Adrenal gland (tissue), 9 donors: ENCODE measurements at regions not wholly inside any gene's neighbourhood (a gene's known extent, or its start where the extent isn't known, plus 50 kb on each side); places are given as distances from the start of the nearest gene placed in this dataset.
"Not testable (repeated sequence)": the region's sequence is repeated elsewhere in the genome, so short reads cannot be mapped to it uniquely, and the experiment has no call there.

ENCODE experiments used
- DNase-seq, 7 donors: peaks; one replicate each; pipeline ENCODE4 v3.0.0-alpha.2; 2019 to 2020
- H3K27ac ChIP-seq, 5 donors: fragments of 200-600 bp; sonication (generic) in 4 of 5; 1 replicate in 3 of 5; 2 replicates in 2 of 5; pipeline versions ENCODE4 v1.5.1 to v1.8.0; 2016 to 2020; ENCODE audit warnings: mild to moderate bottlenecking in 1 of 5
- H3K27me3 ChIP-seq: fragments of 200-600 bp; 2 replicates; pipeline ENCODE4 v1.8.0; 2021
- H3K36me3 ChIP-seq, 2 donors: fragments of 200-600 bp; replicated peaks in 1 of 2; 1 replicate in 1 of 2; 2 replicates in 1 of 2; pipeline versions ENCODE4 v1.5.1 to v1.8.0; 2018 to 2022
- H3K4me1 ChIP-seq, 2 donors: fragments of 200-600 bp; replicated peaks in 1 of 2; 1 replicate in 1 of 2; 2 replicates in 1 of 2; pipeline versions ENCODE4 v1.5.1 to v1.8.0; 2018 to 2021
- H3K4me3 ChIP-seq, 4 donors: fragments of 200-600 bp; sonication (generic) in 3 of 4; one replicate each; pipeline ENCODE4 v1.5.1; 2016 to 2018
- H3K9me3 ChIP-seq, 3 donors: fragments of 200-600 bp; sonication (generic) in 1 of 3; replicated peaks in 1 of 3; 1 replicate in 2 of 3; 2 replicates in 1 of 3; pipeline versions ENCODE4 v1.5.1 to v1.8.0; 2016 to 2021
- POLR2A ChIP-seq, 2 donors: fragments of 450-650 bp; IDR thresholded peaks; one replicate each; pipeline ENCODE4 v1.6.1; 2017; ENCODE audit warnings: antibody characterized with exemption in 2 of 2, mild to moderate bottlenecking in 2 of 2, moderate library complexity in 1 of 2
- WGBS, 4 donors: extraction: QIAGEN DNeasy Blood & Tissue Kit in 2 of 4; methylation state at CpG; one replicate each; pipeline versions ENCODE4 v1.1.5 to v1.1.7; 2013 to 2017; 5-methylcytosine and 5-hydroxymethylcytosine counted together
- intact Hi-C, 2 donors: fragments of 100-400 bp; cut with DNase I; formaldehyde crosslinking; loops; one replicate each; pipeline versions ENCODE4 v1.14.1 to v1.15.0; 2022 to 2023
- TF ChIP-seq, protein P1 (sequence below), 6 experiments: fragments of 450-650 bp in 4 of 6; fragments of 200-600 bp in 2 of 6; sonication (generic) in 1 of 6; IDR thresholded peaks; 1 replicate in 5 of 6; 2 replicates in 1 of 6; pipeline versions ENCODE4 v1.5.1 to v1.8.0; 2016 to 2021; ENCODE audit warnings: antibody characterized with exemption in 6 of 6, mild to moderate bottlenecking in 2 of 6, moderate library complexity in 1 of 6
- donor health status: healthy with polysubstance abuse.
- donor health status: Bipolar disorder and iron deficiency.
- donor health status: DM: yes; HTN: yes; CAD: no.
- donor health status: DM: no; HTN: no; CAD: no.
- donor health status: DM: no; HTN: no; CAD: no.

DNA sequence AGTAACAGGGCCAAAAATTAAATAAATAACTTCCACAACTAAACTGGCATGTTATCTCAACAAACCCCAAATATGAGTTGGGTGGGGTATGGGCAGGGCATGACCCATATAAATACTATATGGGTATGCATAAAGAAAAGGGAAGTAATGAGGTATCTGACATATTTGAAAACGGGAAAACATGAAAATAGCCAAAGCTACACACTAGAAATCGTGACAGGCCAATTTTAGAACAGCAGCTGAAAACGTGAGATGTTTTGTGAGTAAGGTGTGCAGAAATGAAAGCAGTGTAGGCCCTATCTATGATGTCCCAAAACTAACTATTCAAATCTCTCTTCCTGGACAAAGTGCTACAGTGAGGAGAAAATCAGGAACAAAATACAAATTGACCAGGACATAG is 537.9 kb upstream of the NR5A2 start:
- no peak for DNase-seq
- Histone ChIP-seq H3K4me1 (no peaks in the 10 kb centered on the region), H3K9me3 (no peaks in the 10 kb centered on the region), H3K27me3 (no peaks in the 10 kb centered on the region), H3K4me3 (no peak overlapping the region), H3K36me3 (no peaks in the 10 kb centered on the region), H3K27ac (no peak overlapping the region)
- TF ChIP-seq, protein P1, sequence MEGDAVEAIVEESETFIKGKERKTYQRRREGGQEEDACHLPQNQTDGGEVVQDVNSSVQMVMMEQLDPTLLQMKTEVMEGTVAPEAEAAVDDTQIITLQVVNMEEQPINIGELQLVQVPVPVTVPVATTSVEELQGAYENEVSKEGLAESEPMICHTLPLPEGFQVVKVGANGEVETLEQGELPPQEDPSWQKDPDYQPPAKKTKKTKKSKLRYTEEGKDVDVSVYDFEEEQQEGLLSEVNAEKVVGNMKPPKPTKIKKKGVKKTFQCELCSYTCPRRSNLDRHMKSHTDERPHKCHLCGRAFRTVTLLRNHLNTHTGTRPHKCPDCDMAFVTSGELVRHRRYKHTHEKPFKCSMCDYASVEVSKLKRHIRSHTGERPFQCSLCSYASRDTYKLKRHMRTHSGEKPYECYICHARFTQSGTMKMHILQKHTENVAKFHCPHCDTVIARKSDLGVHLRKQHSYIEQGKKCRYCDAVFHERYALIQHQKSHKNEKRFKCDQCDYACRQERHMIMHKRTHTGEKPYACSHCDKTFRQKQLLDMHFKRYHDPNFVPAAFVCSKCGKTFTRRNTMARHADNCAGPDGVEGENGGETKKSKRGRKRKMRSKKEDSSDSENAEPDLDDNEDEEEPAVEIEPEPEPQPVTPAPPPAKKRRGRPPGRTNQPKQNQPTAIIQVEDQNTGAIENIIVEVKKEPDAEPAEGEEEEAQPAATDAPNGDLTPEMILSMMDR (IDR thresholded peaks at IDR 0.05), result no peak
- TF ChIP-seq POLR2A (IDR thresholded peaks at IDR 0.05), result no peak
- WGBS, 4 donors, result 53 to 71% (median 68%) methylated on average over 3 of the region's 3 CpGs
- intact Hi-C loops, result no loop called here

- Histone ChIP-seq H3K27me3 (no peaks in the 10 kb centered on the region), H3K4me3 (no peak overlapping the region), H3K4me1 (no peaks in the 10 kb centered on the region), H3K36me3 (no peaks in the 10 kb centered on the region), H3K9me3 (no peaks in the 10 kb centered on the region), H3K27ac (no peak overlapping the region)
- 71 to 91% (median 83%) methylated on average over 2 of the region's 2 CpGs for WGBS, 4 donors
- intact Hi-C loops, result no loop called here
- TF ChIP-seq, protein P1 (IDR thresholded peaks at IDR 0.05), result no peak
- no peak for TF ChIP-seq POLR2A (IDR thresholded peaks at IDR 0.05)
- no peak for DNase-seq
Measured at GRCh38 chr1:199490769-199491527, 536.6 kb upstream of the NR5A2 start.

- Histone ChIP-seq H3K4me3 (no peak overlapping the region), H3K36me3 (no peaks in the 10 kb centered on the region), H3K4me1 (no peaks in the 10 kb centered on the region), H3K27ac (no peak overlapping the region), H3K9me3 (peaks cover 0 to 8% (median 0%) of the 10 kb centered on the region in 3 donors), H3K27me3 (no peaks in the 10 kb centered on the region)
- intact Hi-C loops, result no loop called here
- TF ChIP-seq, protein P1 (IDR thresholded peaks at IDR 0.05), result no peak
- TF ChIP-seq POLR2A (IDR thresholded peaks at IDR 0.05), result no peak
- no peak for DNase-seq
- WGBS, 4 donors, result 93 to 95% (median 94%) methylated on average over 3 of the region's 3 CpGs
Measured at GRCh38 chr1:199495432-199495831, 532.1 kb upstream of the NR5A2 start.

DNA sequence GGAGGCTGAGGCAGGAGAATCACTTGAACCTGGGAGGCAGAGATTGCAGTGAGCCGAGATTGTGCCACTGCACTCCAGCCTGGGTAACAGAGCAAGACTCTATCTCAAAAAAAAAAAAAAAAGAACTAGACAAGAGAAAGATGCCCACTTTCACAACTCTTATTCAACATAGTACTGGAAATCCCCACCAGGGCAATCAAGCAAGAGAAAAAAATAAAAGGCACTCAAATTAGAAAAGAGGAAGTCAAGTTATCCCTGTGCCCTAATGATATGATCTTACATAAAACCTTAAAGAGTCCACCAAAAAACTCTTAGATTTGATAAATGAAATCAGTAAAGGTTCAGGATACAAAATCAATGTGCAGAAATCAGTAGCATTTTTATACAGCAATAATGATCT is 528.7 kb upstream of the NR5A2 start:
- intact Hi-C loops, H3K4me3 ChIP-seq, H3K9me3 ChIP-seq, H3K4me1 ChIP-seq, DNase-seq, H3K27ac ChIP-seq, H3K27me3 ChIP-seq, H3K36me3 ChIP-seq: not testable (repeated sequence)
- 69 to 88% (median 79%) methylated on average over 1 of the region's 1 CpG for WGBS, 4 donors

- no peaks in the 10 kb centered on the region for H3K9me3 ChIP-seq
- no peak overlapping the region for H3K4me3 ChIP-seq
- 52 to 55% (median 53%) methylated on average over 3 of the region's 3 CpGs for WGBS, 4 donors
- no peaks in the 10 kb centered on the region for H3K36me3 ChIP-seq
- DNase-seq, result no peak
- intact Hi-C loops, result no loop called here
- TF ChIP-seq POLR2A (IDR thresholded peaks at IDR 0.05), result no peak
- TF ChIP-seq, protein P1 (IDR thresholded peaks at IDR 0.05), result no peak
- no peaks in the 10 kb centered on the region for H3K4me1 ChIP-seq
- H3K27ac ChIP-seq, result no peak overlapping the region
- H3K27me3 ChIP-seq, result no peaks in the 10 kb centered on the region
Measured at GRCh38 chr1:199508072-199508471, 519.4 kb upstream of the NR5A2 start.
